NCI-H2107 (cell line): ENCODE measurements at regions not wholly inside any gene's neighbourhood (a gene's known extent, or its start where the extent isn't known, plus 50 kb on each side); places are given as distances from the start of the nearest gene placed in this dataset.

Source experiments
- DNase-seq: peaks from one replicate; lab custom pipeline; 2025; lab: John Stamatoyannopoulos, UW

DNA sequence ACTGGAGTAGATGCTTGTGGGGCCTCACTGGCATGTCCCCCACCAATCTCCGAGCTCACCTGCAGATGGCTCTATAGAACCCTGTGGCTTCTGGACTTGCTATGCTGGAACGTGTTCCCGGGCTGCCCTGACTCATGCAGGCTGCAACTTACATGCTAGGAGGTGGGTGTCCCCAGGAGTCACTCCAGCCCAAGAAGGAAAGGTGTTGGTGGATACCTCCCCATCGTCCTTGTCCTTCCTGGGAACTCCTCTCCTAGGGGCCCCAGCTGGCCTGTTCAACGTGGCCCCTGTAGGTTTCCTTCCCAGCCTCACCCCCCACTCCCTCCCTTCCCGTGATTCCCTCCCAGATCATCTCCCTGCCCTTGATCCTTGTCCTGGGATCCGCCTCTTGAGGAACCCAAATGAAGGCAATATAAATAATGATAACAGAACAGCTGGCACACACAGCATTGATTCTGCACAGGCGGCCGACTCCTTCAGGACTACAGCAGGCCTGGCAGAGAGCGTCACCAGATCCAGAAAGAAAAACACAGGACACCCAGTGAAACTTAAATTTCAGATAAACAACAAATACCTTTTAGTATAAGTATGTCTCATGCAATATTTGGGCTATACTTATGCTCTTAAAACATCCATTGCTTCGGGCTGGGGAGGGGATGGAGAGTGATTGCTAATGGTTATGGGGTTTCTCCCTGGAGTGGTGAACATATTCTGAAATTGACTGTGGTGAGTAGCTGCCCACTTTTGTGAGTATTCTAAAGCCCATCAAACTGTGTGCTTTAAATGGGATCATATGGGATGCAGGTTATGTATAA is 221.1 kb upstream of the GSE1 start:
- DNase-seq: no peak

DNA sequence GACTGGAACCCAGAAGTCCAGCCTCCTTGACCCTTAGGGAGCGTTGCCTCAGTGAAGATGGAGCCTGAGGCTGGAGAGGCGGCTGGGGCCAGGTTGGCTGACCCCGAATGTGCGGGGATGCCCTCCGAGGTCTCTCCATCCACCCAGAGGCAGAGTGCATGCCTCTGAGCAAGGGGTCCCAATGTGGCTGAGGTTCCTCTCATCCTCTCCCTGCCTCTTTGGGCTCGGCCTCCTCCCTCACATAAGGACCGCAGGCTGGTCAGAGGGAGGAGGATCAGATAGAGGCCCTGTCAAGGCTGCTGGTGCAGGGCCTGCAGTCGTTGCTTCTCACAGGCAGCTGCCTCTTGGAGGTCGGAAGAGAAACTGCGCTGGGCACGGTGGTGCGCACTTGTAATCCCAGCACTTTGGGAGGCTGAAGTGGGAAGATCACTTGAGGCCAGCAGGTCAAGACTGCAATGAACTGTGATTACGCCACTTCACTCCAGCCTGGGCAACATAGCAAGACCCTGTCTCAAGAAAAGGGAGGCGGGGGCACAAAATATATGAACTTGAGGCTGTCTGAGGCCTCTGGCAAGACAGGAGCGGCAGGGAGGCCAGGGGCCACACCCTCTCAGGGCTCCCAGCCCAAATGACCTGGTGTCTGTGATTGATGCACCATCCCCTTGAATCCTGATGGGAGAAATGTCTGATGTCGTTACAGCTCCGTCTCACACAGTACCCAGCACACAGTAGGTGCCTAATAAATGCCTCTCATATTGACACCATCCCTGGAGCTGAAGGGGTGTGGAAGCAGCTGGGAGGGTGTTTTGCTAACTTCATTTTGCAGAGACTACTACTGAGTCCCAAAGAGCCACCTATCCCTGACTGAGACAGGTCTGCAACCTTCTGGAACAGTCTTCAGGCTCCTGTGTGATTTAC is 220.1 kb upstream of the GSE1 start:
- DNase-seq: no peak

DNA sequence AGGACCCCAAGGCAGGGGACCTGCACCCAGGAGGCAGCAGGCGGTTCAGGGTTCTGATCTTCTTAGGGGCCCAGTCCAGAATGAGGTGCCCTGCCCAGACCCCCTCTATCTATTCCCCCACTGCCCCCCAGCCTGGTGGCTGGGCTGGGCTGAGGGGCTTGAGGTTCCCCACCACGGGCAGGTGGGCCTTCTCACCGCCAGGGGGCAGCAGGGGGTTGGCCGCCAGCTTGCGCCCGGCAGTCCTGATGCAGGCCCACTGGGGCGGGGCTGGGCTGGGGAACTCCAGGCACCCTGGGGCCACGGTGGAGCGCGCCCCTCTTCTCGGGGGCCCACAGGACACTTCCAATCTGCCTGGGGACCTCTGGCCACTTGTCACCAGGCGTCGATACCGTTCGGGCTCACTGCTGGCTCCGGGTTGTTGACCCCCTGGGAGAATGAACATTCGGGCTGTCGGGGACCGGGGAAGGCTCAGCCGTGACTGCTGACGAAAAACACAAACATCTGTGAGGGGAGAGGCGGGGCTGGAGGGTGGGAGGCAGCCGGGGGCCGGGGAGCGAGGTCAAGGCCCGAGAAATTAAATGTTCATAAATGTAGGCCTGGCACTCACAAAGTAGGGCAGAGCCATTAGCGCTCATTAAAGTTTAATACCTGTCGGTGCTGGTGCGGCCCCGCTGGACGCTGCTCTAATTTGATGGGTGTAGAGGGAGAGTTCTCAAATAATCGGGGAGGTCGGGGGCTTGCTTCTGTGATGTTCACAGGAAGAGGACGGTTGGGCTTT is 219.3 kb upstream of the GSE1 start:
- DNase-seq: no peak

DNA sequence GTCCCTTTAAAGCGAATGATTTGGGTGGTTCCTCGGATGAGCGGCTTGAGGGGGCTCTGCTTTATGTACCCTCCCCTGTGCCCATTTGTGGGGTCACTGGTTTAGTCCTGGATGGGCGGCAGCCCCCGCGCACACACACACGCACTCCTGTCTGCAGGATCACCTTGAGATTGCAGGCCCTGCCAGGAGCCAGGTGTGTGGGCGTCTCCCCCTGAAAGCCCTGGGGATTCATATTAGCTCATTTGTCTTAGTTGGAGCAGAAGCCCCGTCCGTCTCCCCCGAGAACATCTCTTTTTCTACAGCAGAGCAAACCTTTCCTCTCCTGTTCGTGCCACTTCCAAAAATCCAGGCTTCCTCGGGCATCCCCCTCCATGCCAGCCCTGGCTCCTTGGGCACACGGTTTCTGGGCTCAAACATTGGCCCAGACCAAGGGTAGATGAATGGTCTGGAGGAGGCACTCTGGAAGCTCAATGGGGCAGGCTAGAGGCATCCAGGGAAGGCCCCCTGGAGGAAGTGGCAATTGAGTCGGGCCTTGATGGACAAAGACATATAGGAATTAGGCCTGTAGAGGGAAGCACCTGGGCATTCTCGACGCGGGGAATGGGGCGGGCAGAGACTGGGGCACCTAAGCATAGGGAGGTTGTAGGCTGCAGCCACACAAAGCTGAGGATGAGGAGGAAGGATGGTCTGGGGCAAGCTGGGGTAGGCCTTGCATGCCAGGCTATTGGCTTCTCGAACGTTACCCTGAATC is 218.5 kb upstream of the GSE1 start:
- DNase-seq: no peak

DNA sequence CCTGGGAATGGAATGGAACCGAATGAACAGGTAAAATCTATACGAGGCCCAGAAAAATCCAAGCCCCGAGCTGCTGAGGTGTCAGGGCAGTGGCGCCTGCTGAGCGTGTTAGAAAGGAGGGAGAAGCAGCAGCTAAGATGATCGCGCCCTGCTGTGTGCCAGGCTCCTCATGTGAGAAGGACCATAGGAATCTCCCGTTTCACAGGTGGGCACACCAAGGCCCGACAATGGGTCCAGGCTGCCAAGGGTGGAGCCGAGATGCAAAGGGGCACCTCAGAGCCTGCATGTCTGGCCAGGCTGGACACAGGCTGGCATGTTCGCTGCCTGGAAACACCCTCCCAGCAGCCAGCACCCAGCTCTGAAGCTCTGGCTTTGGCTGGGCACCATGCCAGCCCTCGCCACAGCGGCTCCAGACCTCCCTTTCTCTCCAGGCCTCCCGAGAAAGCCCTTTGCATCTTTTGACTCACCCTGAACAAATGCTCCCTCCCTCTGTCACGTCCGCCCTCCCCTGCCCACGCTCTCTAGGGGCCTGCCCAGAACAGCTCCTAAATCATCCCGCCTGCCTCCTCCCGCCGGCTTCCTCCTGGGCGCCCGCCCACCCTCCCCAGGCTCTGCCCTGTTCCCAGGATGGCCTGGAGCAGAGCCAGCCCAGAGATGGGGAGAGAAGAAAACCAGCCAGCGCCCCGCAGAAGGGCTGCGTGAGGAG is 217.8 kb upstream of the GSE1 start:
- DNase-seq: peak; percentile 77

DNA sequence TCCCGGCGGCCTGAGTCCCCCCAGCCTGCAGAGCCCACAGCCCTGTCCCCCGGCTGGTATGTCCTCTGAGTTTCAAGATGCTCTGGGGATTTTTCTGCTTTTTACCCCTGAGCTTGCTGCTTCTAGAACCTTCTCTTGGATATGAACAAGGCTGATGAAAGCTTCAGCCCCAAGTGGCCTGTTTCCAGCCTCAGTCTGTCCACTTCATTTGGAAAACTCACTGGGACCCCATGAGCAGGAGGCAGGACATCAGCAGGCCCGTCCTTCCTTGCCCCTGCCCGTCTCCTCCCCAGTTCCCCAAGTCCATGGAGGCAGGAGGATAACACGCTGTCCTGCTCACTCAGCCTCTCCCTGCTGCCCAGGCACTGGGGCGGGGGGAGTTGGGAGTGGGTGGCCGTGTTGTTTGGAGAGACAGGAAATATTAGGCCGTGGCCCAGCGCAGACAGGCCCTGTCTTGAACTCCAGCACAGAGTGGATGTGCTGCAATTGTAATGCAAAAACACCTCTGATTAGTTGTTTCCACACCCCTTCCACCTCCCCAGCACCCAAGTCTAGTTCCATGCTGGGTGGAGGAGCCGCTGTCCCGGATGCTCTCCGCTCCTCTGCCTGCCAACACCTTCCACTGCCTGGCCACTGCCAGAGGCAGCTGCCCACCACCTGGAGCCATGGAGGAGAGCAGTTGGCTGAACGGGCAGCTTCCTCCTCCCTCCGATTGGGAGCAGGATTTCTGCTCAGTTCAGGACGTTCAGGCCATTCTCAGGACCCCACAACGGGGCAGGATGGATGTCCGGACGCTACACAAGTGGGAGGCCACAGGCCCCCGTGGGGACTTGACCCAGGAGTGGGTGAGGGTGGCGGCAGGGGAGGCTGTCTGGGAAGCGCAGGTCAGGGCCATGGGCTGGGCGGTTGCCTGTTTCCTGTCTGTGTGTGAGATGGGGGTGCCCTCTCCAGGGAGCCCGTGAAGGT is 216.9 kb upstream of the GSE1 start:
- no peak for DNase-seq

DNA sequence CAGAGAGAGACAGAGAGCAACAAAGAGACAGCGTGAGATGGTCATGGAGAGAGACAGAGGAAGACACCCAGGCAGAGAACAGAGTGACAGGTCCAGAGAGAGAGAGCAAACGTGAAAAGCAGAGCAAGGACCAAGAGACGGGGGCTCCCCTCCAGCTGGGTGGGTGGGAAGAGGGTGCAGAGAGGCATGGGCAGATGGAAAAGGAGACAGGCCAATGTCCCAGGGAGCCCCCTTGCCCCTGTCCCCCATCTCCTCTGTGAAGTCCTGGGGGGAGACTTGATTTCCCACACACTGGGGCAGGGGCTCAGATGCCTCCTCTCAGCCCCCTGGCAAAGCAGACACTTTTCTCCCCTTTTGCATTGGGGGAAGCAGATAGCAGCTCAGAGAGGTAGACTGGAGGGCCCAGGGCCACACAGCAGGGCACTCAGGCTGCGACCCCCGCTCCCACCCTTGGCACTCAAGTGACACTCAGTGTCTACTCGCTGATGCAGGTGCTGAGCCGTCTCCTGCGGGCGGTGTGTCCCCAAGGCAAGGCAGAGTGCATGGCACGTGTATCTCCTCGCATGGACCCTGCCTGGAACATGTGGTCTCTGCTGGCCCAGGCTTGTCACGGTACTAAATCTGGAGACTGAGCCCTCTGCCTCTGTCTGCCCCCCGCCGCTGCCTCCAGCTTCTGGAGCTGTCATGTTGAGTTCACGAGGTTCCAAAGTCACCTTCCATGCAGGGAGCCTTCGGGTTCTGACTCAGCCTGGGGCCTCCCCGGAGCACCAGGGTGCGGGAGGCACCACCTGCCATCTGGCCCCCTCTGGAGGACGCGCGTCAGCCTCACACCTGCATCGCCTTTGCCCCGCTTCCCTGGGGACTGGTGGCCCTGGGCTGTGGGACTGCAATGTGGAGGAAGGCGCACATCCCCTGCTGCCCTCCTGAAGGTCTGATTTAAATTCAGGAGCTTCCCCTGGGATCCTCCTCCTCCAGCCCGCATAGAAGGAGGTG is 215.9 kb upstream of the GSE1 start:
- peak; percentile 78 for DNase-seq

DNA sequence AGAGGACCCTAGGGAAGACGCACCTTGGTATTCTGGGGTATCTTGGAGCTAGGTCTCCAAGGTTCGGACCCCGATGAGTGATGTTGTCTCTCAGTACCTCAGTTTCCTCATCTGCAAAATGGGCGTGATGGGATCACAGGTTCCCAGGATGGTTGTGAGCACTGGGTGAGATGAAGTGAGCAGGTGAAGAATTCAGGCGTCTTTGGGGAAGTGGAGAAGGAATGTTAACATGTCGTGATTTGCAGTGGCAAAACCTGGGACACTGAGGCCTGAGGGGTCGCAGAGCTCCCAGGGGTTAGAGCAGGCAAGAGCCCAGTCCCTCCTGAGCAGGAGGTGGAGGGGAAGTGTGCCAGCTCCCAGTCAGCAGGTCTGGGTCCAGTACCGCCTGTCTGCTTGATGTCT is 215.1 kb upstream of the GSE1 start:
- no peak for DNase-seq

DNA sequence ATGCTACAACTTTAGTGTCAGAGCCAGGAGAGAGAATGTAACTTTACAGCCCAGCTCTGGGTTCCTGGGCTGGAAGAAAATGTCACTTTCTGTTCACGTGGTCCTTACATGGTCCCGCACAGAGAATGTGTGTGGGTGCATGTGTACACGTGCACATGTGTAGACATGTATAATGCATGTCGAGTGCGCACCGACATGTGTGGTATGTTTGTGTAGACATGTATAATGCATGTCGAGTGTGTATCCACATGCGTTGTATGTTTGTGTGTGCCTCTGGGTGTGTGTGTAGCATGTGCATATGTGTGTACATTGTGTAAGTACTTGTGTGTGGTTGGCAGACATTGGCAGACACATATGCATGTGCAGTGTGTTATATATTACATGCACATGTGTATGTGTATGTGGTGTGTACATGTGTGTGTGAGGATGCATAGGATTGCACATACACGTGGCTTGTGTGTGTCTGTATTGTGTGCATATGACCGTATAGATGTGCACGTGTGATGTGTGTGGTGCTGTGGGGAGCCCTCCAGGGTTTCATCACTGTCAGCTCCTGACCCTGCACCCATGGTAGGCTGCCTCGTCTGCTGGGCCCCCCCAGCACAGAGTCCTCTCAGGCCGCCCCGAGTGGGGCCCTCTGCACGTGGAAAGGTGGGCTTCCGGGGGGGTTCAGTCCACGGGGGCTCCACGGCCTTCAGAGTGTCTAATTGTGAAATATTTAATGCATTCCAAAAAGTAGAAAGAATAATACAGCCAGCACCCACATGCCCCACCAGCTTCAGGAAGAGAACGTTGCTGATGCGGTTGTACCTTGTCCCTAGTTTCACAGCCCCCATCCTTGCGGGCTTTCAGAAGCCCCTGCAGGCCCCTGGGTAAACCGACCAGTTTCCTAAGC is 214.2 kb upstream of the GSE1 start:
- DNase-seq: no peak

DNA sequence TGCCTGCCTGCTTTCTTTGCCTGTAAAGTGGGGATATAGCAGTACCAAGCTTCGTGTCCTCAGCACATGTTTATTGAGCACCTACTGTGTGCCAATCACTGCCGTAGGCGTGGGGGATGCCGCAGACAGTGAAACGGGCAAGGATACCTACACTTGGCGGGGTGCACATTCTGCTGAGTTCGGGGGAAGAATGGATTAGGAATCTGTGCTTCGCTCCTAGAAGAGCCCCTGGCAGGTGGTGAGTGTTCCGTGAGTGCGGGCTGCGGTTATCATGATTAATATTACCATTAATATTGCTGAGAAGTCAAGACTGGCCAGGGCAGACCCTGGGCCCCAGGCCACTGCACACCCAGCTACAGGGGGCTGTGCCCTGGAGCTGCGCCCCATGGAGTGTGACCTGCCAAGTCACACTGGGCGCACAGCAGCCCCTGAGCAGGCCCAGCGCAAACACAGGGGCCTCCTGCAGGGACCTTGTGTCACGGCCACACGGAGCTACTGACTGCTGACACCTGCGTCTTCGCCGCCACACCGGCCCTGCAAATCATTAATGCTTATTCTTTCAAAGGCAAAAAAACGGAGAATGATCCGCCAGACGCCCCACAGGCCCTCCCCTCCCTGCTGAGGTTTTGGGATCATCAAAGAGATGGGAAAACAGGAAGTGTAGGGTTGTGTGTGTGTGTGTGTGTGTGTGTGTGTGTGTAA is 213.4 kb upstream of the GSE1 start:
- no peak for DNase-seq

DNA sequence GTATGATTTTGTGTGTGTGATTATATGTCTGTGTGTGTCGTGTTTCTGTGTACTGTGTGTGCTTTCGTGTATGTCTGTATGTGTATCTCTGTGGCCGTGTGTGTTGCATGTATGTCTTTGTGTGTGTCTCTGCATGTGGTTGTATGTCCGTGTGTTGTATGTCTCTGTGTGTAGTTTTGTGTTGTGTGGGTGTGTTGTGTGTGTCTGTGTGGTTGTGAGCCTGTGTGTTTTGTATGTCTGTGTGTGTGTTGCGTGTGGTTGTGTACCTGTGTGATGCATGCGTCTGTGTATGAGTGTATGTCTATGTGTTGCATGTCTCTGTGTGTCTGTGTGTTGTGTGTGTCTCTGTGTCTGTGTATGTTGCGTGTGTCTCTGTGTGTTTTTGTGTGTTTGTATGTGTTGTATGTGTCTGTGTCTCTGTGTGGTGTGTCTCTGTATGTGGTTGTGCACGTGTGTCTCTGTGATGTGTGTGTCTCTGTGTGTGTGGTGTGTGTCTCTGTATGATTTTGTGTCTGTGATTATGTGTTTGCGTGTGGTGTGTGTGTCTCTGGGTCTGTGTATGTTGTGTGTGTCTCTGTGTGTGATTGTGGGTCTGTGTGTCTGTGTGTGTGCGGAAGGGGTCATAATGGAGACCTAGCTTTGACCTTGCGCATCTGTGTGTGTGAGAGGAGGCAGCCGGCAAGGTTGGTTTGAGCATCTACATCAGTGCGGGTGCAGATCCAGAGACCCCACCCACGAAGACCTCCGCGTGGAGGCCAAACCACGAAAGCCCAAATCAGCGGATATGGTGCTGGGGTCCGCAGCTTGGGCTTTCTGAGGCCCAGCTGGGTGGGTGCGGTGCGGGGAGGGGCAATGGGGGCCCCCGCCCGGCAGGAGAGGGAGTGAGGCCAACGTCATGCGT is 212.6 kb upstream of the GSE1 start:
- no peak for DNase-seq

DNA sequence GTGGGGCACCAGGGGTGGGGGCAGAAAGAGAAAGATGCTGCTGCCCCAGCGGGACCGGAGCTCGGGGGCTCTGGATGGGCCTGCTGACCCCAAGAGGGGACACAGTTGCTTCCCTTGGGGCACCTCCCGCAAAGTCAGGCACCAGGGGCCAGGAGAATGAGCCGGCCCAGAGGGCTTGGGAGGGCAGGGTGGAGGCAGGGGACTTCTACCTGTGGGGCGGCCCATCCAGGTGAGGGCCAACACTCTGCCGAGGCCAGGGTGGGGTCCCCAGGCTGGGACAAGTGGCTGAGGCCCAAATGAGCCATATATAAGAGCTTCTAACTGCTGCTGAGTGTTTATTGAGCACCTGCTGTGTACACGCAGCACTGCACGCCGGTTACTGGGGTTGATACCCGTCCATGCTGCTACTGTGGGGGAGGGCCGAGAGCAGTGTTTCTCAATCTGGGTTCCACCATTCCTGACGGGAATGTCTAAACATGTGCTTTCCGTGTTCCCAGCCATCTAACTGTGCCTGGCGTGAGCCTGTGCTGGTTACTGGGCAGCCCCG is 211.7 kb upstream of the GSE1 start:
- no peak for DNase-seq

DNA sequence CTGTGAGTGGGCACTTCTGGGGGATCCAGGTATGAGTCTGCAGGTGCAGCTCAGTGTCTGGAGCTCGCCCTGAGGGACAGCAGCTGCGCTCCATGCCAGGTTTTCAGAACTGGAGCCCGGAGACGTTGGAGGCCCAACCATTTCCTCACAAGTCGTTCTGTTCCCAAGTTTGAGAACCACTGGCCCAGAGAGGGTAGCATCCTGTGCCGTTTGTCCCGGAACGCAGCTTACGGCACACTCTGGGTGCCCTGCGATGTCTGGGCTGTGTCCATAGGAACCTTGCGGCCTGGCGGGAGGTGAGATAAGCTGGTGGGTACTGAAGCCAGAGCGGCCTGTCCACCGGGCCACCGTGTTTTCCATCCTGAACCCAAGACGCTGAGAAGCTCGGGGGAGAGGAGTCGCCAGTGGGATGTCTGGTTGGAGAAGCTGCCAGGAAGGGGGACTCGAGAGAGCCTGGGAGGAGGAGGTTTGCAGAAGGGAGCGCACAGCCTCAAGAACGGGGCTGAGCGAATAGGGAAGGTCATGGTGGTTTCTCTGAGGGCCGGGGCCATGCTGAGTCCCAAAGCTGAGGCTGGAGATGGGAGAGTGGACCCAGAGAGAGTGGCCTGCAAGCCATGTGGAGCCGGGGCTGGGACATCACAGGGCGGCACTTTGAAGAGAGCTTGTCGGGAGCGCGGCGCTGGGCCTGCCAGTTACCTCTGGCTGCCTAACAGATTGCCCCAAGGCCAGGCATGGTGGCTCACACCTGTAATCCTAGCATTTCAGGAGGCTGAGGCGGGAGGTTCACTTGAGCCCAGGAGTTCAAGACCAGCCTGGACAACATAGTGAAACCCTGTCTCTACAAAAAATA is 211.0 kb upstream of the GSE1 start:
- DNase-seq: no peak

DNA sequence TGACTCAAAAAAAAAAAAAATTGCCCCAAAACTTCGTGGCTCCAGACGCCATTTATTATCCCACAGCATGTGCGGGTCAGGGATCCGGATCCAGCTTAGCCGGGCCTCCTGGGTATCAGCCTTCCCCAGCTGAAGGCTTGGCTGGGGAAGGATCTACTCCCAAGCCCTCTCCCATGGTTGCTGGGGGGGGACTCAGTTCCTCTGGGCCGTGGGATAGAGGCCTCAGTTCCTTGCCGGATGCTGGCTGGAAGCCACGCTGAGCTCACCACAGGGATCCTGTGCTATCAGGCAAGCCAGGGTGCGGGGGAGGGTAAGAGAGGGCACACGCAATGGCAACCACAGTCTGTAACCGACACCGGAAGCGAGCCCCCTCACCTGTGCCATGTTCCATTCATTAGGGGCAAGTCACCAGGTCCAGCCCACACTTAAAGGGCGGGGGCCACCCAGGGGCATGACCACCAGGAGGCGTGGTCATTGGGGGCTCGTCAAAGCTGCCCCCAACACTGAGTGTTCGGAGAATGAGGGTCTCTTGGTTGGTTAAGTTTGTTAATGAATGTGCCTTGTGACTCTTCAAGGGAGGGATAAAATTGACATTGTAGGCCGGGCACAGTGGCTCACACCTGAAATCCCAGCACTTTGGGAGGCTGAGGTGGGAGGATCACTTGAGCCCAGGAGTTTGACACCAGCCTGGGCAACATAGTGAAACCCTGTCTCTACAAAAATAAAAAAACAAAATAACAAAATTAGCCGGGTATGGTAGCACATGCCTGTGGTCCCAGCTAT is 210.0 kb upstream of the GSE1 start:
- no peak for DNase-seq
